ENCODE measurements at regions not wholly inside any gene's neighbourhood (a gene's known extent, or its start where the extent isn't known, plus 50 kb on each side); places are given as distances from the start of the nearest gene placed in this dataset.
A peak's percentile ranks its signal among the peaks of the same experiment; 100 is the strongest.

DNA sequence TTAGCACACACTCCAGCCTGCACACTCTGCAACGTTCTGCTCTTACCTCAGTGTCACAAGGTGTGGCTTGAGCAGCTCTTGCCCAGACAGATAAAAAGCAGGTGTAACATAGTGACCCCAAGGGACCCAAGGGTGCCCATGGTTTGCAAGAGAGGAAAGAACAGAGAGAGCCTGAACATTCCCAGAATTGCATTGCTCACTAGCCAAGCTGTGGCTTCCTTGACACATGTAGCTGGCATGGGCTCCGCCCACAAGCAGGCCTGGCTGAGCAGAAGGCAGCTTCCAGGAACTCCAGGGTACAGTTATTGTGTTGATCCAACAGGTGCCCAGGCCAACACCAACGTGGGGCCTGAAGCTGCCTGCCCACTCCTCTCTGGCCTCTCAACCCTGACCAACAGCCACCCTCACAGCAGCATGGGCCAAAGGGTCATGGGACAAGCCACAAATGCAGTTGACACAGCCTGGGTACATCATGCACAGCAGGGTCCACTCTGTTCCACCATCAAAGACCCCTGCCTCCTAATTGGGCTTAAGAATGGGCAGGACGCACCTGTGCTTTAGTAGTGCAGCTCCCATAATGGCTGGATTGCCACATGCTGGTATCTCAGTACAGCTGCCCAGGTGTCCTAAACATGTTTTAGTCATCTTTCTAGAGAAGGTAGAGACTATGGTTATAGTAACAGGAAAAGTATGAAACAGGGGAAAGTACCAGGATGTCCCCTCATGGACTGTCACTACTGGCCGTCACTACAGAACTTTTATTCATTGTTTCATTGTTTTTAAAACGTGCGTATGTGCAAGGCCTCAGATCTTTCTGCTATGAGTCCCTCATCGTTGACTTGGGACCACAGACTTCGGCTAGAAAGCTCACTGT lies 73.7 kb upstream of the ACSL1 start:
- 0 out of 2 replicates have a peak, but pooled peaks cover 5% of the 10 kb centered on the region for H3K36me3 Mint-ChIP-seq (ENCODE audit: low read depth)
- peak; percentile 45 for DNase-seq
- peaks cover 8% of the 10 kb centered on the region for H3K27me3 Mint-ChIP-seq (ENCODE audit: insufficient read depth)
- H3K4me1 Mint-ChIP-seq (ENCODE audit: low read depth), result peaks cover 6% of the 10 kb centered on the region; the same call in 1 of the 2 replicates
- no peak overlapping the region for H3K27ac Mint-ChIP-seq
- no peak overlapping the region for H3K4me3 Mint-ChIP-seq
- H3K9me3 Mint-ChIP-seq, result no peaks in the 10 kb centered on the region
- TF ChIP-seq, protein P1, sequence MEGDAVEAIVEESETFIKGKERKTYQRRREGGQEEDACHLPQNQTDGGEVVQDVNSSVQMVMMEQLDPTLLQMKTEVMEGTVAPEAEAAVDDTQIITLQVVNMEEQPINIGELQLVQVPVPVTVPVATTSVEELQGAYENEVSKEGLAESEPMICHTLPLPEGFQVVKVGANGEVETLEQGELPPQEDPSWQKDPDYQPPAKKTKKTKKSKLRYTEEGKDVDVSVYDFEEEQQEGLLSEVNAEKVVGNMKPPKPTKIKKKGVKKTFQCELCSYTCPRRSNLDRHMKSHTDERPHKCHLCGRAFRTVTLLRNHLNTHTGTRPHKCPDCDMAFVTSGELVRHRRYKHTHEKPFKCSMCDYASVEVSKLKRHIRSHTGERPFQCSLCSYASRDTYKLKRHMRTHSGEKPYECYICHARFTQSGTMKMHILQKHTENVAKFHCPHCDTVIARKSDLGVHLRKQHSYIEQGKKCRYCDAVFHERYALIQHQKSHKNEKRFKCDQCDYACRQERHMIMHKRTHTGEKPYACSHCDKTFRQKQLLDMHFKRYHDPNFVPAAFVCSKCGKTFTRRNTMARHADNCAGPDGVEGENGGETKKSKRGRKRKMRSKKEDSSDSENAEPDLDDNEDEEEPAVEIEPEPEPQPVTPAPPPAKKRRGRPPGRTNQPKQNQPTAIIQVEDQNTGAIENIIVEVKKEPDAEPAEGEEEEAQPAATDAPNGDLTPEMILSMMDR (IDR thresholded peaks at IDR 0.05), result no peak

DNA sequence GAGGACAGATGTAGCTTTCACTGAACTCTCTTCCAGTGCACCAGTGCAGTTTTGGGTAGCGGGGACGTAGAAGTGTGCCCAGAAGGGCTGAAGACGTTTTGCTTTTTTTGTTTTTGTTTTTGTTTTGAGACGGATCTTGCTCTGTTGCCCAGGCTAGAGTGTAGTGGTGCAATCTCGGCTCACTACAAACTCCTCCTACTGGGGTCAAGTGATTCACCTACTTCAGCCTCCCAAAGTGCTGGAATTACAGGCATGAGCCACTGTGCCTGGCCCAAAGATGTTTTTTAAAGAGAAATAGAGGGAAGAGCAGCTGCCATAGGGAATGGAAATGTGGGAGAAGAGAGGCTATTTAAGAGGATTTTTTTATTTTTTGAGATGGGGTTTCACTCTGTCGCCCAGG lies 74.4 kb upstream of the ACSL1 start:
- no peak overlapping the region for H3K27ac Mint-ChIP-seq
- no peaks in the 10 kb centered on the region for H3K9me3 Mint-ChIP-seq
- TF ChIP-seq, protein P1 (IDR thresholded peaks at IDR 0.05), result no peak
- H3K4me1 Mint-ChIP-seq (ENCODE audit: low read depth), result peaks cover 6% of the 10 kb centered on the region; the same call in 1 of the 2 replicates
- DNase-seq, result no peak
- H3K36me3 Mint-ChIP-seq (ENCODE audit: low read depth), result 0 out of 2 replicates have a peak, but pooled peaks cover 5% of the 10 kb centered on the region
- no peak overlapping the region for H3K4me3 Mint-ChIP-seq
- H3K27me3 Mint-ChIP-seq (ENCODE audit: insufficient read depth), result peaks cover 8% of the 10 kb centered on the region

GRCh38 chr4:184902550-184902949 lies 76.8 kb upstream of the ACSL1 start:
- Mint-ChIP-seq H3K4me3 (no peak overlapping the region), H3K4me1 (ENCODE audit: low read depth) (peaks cover 6% of the 10 kb centered on the region; the same call in 1 of the 2 replicates), H3K36me3 (ENCODE audit: low read depth) (0 out of 2 replicates have a peak, but pooled peaks cover 5% of the 10 kb centered on the region), H3K27ac (no peak overlapping the region), H3K9me3 (no peaks in the 10 kb centered on the region), H3K27me3 (ENCODE audit: insufficient read depth) (peaks cover 8% of the 10 kb centered on the region; the same call in 1 of the 2 replicates)
- TF ChIP-seq, protein P1 (IDR thresholded peaks at IDR 0.05), result no peak
- no peak for DNase-seq

DNA sequence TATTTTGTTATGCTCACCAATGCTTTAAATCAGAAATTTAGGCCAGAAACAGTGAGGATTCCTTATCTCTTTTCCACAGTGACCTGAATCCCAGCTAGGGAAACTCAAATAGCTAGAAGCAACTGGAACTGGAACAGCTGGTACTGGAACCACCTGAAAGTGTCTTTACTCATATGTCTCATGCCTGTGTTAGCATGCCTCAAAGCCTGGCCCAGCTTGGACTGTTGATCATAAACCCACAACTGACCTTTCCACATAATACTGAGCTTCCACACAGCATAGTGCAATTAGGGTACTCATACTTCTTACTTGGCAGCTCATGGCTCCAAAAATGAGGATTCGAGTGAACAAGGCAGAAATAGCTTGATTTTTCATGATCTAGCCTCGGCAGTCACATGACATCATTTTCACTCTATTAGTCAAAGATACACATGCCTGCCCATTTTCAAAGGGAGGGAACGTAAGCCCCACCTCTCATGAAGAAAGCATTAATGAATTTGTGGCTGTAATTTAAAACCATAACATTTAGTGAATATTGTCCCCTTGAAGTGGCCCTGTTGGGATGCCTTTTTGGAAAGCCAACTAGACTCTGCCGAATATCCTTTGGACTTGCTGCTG lies 80.8 kb upstream of the ACSL1 start:
- Mint-ChIP-seq H3K36me3 (ENCODE audit: low read depth) (no peaks in the 10 kb centered on the region), H3K27ac (no peak overlapping the region), H3K4me1 (ENCODE audit: low read depth) (no peaks in the 10 kb centered on the region), H3K4me3 (no peak overlapping the region), H3K9me3 (no peaks in the 10 kb centered on the region), H3K27me3 (ENCODE audit: insufficient read depth) (peaks cover 8% of the 10 kb centered on the region)
- DNase-seq, result no peak
- TF ChIP-seq, protein P1 (IDR thresholded peaks at IDR 0.05), result no peak

DNA sequence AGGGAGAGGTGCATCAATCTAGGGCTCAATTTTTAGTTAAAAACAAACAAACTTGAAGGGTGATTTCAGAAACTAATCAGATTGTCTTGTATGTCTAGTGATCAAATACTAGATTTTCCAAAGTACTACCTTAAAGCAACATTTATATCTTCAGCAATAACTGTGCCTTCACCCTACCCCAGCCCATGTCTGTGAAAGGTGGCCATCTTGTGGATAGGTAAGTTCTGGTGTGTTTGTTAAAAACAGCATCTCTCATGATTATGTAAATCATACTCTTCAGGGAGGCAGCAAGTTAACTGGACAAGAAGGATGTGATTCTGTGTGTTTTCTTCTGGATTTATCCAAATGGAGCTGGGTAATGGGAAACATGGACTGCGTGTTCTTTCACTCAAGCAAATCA lies 81.4 kb upstream of the ACSL1 start:
- no peak overlapping the region for H3K27ac Mint-ChIP-seq
- H3K36me3 Mint-ChIP-seq (ENCODE audit: low read depth), result no peaks in the 10 kb centered on the region
- no peak overlapping the region for H3K4me3 Mint-ChIP-seq
- H3K9me3 Mint-ChIP-seq, result peaks cover 4% of the 10 kb centered on the region; the same call in 1 of the 2 replicates
- no peaks in the 10 kb centered on the region for H3K4me1 Mint-ChIP-seq (ENCODE audit: low read depth)
- H3K27me3 Mint-ChIP-seq (ENCODE audit: insufficient read depth), result peaks cover 7% of the 10 kb centered on the region
- TF ChIP-seq, protein P1 (IDR thresholded peaks at IDR 0.05), result no peak
- DNase-seq, result no peak
